ENCODE measurements at regions not wholly inside any gene's neighbourhood (a gene's known extent, or its start where the extent isn't known, plus 50 kb on each side); places are given as distances from the start of the nearest gene placed in this dataset.

DNA sequence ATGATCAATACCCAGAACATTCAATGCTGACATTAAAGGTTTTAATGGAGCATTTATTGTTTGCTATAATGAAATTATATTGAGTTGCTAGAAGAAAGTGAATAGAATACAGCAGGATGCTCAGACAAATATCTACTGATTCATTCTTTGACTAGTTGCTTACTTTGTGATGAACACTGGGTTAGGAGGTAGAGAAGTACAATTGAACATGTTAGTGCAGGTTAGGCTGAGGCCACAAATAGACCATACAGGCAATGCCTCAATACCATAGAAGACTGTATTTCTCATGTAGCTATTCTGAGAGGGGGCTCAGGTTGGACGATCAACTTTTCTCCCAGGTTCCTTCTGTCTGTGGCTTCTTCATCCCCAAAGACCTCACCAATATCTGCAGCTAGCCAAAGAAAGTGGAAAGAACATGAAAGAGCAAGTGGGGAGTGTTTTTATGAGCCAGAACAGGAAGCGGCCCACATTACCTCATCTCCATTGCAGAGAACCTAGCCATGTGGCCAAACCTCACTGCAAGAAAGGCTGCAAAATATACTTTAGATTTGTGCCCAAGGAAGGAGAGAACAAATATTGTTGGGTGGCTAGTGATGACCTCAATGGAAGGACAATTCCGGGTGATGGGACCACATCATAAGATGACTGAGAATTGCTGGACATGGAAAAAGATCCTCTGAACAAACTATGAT is 180.3 kb upstream of the GATB start:
- no peak overlapping the region for H3K4me3 ChIP-seq (ENCODE audit: low read depth, low read length)
- no peak overlapping the region for H3K27ac ChIP-seq (ENCODE audit: low read depth)
- WGBS: 92% methylated on average over 3 of the region's 3 CpGs
- DNase-seq (ENCODE audit: extremely low spot score): no peak
- no peaks in the 10 kb centered on the region for H3K4me1 ChIP-seq (ENCODE audit: insufficient read depth)
- H3K36me3 ChIP-seq (ENCODE audit: insufficient read depth): no peaks in the 10 kb centered on the region

DNA sequence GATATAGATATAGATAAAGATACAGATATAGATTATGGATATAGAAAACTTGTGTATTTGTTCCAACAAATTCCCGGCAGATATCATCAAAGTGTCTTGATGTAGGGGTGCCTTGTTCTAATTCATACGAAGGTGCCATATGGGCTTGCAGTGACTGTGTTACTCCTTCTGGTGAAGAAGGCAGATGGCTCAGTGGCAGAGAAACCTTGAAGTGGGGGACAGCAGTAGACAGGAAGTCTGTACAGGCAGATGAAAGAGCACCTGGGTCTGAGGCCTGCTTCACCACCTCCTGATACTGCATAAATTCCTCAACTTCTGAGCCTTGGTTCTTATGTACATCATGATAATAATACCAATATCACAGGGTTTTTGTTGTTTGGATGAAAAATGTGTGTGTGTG is 179.5 kb upstream of the GATB start:
- no peaks in the 10 kb centered on the region for H3K36me3 ChIP-seq (ENCODE audit: insufficient read depth)
- DNase-seq (ENCODE audit: extremely low spot score): no peak
- no peak overlapping the region for H3K4me3 ChIP-seq (ENCODE audit: low read depth, low read length)
- H3K4me1 ChIP-seq (ENCODE audit: insufficient read depth): no peaks in the 10 kb centered on the region
- H3K27ac ChIP-seq (ENCODE audit: low read depth): no peak overlapping the region
- WGBS: 93% methylated on average over 2 of the region's 2 CpGs

DNA sequence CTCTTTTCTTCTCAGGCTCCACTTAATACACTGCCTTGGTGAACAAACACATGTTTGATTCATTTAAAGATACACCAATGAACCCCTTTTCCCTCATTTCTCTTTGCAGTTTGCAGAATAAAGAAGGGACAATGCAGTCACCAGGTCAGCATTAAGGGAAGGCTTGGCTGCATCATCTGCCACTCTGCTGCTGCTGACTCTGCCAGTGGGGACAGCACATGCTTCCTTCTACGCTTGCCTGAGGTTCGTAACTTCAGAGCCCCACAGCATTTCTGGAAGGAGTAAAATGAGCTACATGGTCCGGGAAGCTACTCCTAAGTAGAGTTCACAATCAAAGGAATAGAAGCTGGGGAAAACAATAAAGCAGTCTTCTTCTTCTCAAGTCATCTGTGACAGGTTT is 178.9 kb upstream of the GATB start:
- WGBS: 76% methylated on average over 3 of the region's 3 CpGs
- no peaks in the 10 kb centered on the region for H3K4me1 ChIP-seq (ENCODE audit: insufficient read depth)
- H3K27ac ChIP-seq (ENCODE audit: low read depth): no peak overlapping the region
- DNase-seq (ENCODE audit: extremely low spot score): no peak
- no peaks in the 10 kb centered on the region for H3K36me3 ChIP-seq (ENCODE audit: insufficient read depth)
- H3K4me3 ChIP-seq (ENCODE audit: low read depth, low read length): no peak overlapping the region

DNA sequence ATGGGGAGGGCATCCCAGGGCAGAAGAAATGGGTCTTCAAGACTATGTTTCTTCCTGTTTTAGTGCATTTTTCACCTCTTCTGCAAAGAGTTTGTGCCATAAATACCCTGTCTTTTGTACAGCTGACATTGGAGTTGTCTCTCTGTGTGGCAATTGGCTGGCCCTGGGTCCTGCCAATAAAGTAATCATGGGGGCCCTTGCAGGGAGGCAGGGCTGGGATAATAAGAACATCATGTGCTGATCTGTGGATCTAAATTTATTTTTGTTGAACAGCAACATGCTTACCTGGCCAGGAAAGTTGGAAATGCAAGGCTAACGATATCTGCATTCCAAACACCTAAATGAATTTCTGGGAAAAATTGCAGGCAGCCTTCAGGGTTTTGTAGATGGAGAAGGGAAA is 174.6 kb upstream of the GATB start:
- no peak overlapping the region for H3K27ac ChIP-seq (ENCODE audit: low read depth)
- no peak for DNase-seq (ENCODE audit: extremely low spot score)
- H3K36me3 ChIP-seq (ENCODE audit: insufficient read depth): no peaks in the 10 kb centered on the region
- no peak overlapping the region for H3K4me3 ChIP-seq (ENCODE audit: low read depth, low read length)
- H3K4me1 ChIP-seq (ENCODE audit: insufficient read depth): no peaks in the 10 kb centered on the region
- WGBS: 89% methylated on average over 1 of the region's 1 CpG

DNA sequence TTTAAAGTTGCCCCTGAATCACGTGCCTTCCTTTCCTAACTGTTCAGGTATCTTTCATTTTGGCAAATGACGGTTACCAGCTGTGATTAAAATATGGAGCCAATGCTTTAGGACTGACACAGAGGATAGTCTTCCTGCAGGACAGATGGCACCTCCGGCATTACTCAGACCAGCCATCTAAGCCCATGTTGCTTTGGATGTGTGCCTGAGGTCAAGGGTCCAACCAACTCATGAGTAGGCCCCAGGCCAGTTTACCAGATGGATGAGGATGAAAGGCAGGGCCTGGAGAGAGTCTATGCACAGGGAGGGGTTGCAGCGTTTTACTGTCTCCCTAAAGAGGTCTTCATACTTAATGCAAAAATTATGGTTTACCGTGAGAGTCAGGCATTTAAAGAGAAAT is 174.0 kb upstream of the GATB start:
- H3K4me3 ChIP-seq (ENCODE audit: low read depth, low read length): no peak overlapping the region
- WGBS: 86% methylated on average over 5 of the region's 5 CpGs
- H3K4me1 ChIP-seq (ENCODE audit: insufficient read depth): no peaks in the 10 kb centered on the region
- no peak for DNase-seq (ENCODE audit: extremely low spot score)
- no peak overlapping the region for H3K27ac ChIP-seq (ENCODE audit: low read depth)
- no peaks in the 10 kb centered on the region for H3K36me3 ChIP-seq (ENCODE audit: insufficient read depth)

DNA sequence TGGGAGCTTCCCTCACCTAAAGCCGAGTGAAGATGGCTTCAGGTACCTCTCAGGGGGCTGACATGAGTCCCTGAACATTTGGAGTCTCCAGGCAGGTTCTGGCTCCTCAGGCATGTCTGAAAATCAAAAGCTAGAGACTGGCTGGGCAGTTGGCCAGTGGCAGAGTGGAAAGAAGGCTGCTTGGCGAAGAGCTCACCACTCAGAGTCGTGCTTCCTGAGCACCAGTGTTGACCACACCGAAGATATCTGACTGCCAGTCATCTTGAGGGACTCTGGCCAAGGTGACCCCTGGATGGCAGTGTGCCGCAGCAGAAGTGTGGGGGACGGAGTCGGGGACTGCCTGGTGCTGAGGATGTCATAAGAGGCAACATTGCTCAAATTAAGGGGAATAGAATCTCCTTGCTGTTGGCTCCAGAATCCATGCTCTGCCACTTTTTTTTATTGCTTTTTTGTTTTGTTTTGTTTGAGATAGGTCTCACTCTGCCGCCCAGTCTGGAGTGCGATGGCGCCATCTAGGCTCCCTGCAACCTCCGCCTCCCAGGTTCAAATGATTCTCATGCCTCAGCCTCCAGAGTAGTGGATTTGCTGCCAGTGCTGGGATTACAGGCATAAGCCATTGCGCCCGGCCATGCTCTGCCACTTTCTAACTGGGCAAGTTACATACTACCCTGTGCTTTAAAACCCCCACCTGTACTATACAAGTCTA is 172.5 kb upstream of the GATB start:
- DNase-seq (ENCODE audit: extremely low spot score): no peak
- no peaks in the 10 kb centered on the region for H3K36me3 ChIP-seq (ENCODE audit: insufficient read depth)
- 85% methylated on average over 13 of the region's 13 CpGs for WGBS
- H3K27ac ChIP-seq (ENCODE audit: low read depth): no peak overlapping the region
- no peak overlapping the region for H3K4me3 ChIP-seq (ENCODE audit: low read depth, low read length)
- H3K4me1 ChIP-seq (ENCODE audit: insufficient read depth): no peaks in the 10 kb centered on the region

DNA sequence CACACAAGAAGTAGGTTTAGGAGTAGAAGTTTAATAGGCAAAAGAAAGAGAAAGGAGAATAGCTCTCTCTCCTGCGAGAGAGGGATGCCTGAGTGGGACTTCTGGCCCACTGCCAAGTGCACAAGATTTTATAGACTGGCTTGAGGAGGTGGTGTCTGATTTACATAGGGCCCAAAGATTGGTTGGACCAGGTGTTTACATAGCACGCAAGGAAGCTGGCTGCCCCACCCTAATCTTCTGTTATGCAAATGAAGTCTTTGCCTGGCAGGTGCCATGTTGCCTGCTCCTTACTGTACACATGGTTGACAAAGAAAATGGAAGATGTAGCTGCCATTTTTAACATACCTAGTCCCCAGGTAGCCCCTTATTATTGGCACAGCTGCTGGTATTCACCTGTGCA is 170.8 kb upstream of the GATB start:
- 31% methylated on average over 2 of the region's 2 CpGs for WGBS
- DNase-seq (ENCODE audit: extremely low spot score): no peak
- Histone ChIP-seq H3K27ac (ENCODE audit: low read depth) (no peak overlapping the region), H3K36me3 (ENCODE audit: insufficient read depth) (no peaks in the 10 kb centered on the region), H3K4me1 (ENCODE audit: insufficient read depth) (no peaks in the 10 kb centered on the region), H3K4me3 (ENCODE audit: low read depth, low read length) (no peak overlapping the region)

DNA sequence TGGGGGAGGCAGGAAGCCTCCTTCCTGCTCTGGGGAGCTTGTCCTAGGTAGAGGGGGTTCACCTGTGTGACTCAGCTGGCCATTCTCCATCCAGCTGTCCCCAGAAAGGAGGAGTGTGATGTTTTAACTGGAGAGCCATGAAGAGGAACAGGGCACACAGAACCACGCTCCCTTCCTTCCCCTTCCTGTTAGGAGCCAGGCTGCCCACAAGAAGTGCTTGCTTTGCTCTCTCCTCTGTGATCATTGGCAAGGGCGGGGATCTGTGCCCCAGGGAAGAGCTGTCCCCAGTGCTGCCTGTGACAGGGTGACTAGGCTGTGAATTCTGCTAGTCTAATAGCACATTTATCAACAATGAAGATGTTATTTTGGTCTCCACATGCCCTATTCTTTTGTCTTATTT is 169.6 kb upstream of the GATB start:
- H3K4me1 ChIP-seq (ENCODE audit: insufficient read depth): no peaks in the 10 kb centered on the region
- 84% methylated on average over 2 of the region's 2 CpGs for WGBS
- no peak overlapping the region for H3K27ac ChIP-seq (ENCODE audit: low read depth)
- H3K36me3 ChIP-seq (ENCODE audit: insufficient read depth): no peaks in the 10 kb centered on the region
- no peak overlapping the region for H3K4me3 ChIP-seq (ENCODE audit: low read depth, low read length)
- DNase-seq (ENCODE audit: extremely low spot score): no peak

DNA sequence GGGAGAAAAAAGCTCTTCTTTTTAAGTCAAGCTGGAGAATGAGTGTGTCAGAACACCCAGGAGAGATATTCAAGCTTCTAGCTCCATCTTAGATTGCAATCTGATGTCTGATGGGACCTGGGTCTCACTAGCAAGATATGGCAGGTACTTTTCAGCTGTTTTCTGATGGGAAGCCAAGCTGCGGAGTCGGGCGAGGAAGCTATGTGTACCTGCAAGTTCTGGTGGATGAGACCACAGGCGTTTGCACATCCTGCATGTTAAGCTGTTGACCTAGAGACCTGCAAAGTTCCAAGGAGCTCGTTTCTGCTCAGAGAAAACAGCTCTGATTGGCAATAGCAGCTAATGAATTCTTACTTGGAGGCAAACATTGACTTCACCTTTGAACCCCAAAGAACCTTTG is 167.3 kb upstream of the GATB start:
- Histone ChIP-seq H3K27ac (ENCODE audit: low read depth) (no peak overlapping the region), H3K4me1 (ENCODE audit: insufficient read depth) (no peaks in the 10 kb centered on the region), H3K4me3 (ENCODE audit: low read depth, low read length) (no peak overlapping the region), H3K36me3 (ENCODE audit: insufficient read depth) (no peaks in the 10 kb centered on the region)
- 75% methylated on average over 5 of the region's 5 CpGs for WGBS
- no peak for DNase-seq (ENCODE audit: extremely low spot score)

DNA sequence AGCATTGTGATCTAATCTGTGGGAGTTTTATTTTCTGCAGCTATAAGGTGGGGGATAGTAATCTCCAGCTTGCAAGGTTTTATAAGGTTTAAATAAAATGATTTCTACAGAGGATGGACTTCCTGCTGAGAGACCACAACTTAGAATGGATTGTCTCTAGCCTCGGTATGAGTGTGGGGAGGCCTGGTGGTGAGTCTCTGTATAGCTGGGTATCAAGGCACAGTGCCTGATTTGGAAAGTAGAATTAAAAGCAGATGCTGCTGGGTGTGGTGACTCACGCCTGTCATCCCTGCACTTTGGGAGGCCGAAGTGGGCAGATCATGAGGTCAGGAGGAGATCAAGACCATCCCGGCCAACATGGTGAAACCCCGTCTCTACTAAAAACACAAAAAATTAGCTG is 162.0 kb upstream of the GATB start:
- Histone ChIP-seq H3K36me3 (ENCODE audit: insufficient read depth) (no peaks in the 10 kb centered on the region), H3K4me1 (ENCODE audit: insufficient read depth) (no peaks in the 10 kb centered on the region), H3K4me3 (ENCODE audit: low read depth, low read length) (no peak overlapping the region), H3K27ac (ENCODE audit: low read depth) (no peak overlapping the region)
- 75% methylated on average over 5 of the region's 5 CpGs for WGBS
- no peak for DNase-seq (ENCODE audit: extremely low spot score)

DNA sequence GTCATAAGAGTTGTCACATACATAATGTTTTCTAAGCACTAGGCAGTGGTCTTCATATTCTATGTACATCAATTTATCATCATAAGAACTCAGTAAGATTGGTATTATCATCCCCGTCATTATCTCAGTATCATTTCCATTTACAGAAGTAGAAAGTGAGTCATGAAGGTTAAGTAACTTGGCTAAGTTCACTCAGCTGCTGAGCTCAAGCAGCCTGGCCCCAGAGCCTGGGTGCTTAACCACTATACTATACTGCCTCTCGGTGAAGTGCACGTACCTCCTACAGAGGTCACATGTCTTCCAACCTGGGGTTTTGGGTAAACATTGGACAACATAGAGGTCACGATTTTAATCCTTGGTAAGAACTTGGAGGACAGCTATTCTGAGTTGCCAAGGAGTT is 161.5 kb upstream of the GATB start:
- H3K27ac ChIP-seq (ENCODE audit: low read depth): no peak overlapping the region
- 71% methylated on average over 4 of the region's 4 CpGs for WGBS
- no peaks in the 10 kb centered on the region for H3K36me3 ChIP-seq (ENCODE audit: insufficient read depth)
- DNase-seq (ENCODE audit: extremely low spot score): no peak
- no peaks in the 10 kb centered on the region for H3K4me1 ChIP-seq (ENCODE audit: insufficient read depth)
- no peak overlapping the region for H3K4me3 ChIP-seq (ENCODE audit: low read depth, low read length)

DNA sequence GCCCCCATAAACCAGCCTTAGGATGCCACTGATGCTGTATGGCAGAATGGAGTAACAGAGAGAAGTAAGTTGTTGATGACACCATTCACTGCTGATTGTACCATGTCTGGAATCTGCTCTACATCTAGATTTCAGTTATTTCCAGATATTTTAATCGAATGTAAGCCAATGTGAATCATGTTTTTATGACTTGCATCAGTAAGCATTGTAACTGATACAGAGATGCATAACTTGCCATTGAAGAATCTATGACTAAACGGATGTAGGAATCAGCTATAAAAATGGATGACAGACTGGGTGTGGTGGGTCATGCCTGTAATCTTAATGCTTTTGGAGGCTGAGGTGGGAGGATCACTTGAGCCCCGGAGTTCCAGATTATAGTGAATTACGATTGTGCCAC is 161.0 kb upstream of the GATB start:
- WGBS: 59% methylated on average over 4 of the region's 4 CpGs
- Histone ChIP-seq H3K4me1 (ENCODE audit: insufficient read depth) (no peaks in the 10 kb centered on the region), H3K4me3 (ENCODE audit: low read depth, low read length) (no peak overlapping the region), H3K36me3 (ENCODE audit: insufficient read depth) (no peaks in the 10 kb centered on the region), H3K27ac (ENCODE audit: low read depth) (no peak overlapping the region)
- DNase-seq (ENCODE audit: extremely low spot score): no peak

DNA sequence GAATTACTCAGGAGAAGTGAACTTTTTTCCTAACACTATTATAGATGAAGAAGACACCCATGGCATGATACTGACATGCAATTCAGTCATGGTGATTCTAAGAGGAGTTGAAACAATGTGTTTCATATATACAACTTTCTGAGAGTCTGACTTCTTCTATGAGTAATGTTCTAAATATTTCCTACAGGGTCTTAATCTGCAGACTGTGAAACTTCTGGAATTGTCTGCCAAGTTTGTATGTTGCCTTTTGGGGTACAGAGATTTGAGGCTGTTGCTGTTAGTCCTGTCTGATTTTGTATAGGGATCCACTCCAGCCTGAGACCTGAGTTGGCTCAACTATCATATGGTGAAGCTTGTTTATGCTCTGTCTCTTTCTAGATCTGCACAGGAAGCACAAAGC is 160.6 kb upstream of the GATB start:
- Histone ChIP-seq H3K36me3 (ENCODE audit: insufficient read depth) (no peaks in the 10 kb centered on the region), H3K4me1 (ENCODE audit: insufficient read depth) (no peaks in the 10 kb centered on the region), H3K27ac (ENCODE audit: low read depth) (no peak overlapping the region), H3K4me3 (ENCODE audit: low read depth, low read length) (no peak overlapping the region)
- DNase-seq (ENCODE audit: extremely low spot score): no peak

DNA sequence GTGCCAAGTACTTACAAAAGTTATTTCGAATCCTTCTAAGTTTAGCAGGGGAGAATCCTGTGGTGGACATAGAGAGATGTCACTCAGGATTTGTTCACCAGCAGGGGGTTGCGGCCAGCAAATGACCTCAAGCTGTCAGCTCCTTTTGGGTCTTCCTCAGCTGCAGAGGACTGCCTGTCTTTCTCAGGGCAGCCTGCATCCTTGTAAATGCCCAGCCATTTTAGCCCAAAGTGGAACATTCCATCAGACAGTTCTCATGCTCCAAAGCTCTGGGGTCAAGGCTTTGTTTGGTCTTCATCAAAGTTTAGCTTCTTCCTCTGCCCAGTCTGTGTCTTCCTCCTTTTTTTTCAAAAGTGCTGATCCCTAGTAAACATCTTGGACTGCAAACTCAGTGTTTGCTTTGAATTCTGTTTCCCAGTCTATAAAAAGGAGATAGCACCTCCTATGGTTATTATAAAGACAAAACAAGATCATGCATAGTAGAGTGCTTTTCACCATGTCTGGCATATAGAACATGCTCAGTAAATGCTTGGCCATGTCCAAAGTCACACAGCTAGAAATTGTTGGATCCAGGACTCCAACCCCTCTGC is 156.4 kb upstream of the GATB start:
- H3K36me3 ChIP-seq (ENCODE audit: insufficient read depth): no peaks in the 10 kb centered on the region
- no peak for DNase-seq (ENCODE audit: extremely low spot score)
- H3K27ac ChIP-seq (ENCODE audit: low read depth): no peak overlapping the region
- 73% methylated on average over 2 of the region's 2 CpGs for WGBS
- H3K4me1 ChIP-seq (ENCODE audit: insufficient read depth): no peaks in the 10 kb centered on the region
- H3K4me3 ChIP-seq (ENCODE audit: low read depth, low read length): no peak overlapping the region

Measured in urinary bladder (tissue), 3 donors.